IPS-NIHi11 (cell line): ENCODE measurements at regions not wholly inside any gene's neighbourhood (a gene's known extent, or its start where the extent isn't known, plus 50 kb on each side); places are given as distances from the start of the nearest gene placed in this dataset.
A peak's percentile ranks its signal among the peaks of the same experiment; 100 is the strongest.

ENCODE experiments used
- DNase-seq: peaks from one replicate; pipeline ENCODE4 v3.0.0; 2012; ENCODE audit warnings: mixed read lengths, low spot score

DNA sequence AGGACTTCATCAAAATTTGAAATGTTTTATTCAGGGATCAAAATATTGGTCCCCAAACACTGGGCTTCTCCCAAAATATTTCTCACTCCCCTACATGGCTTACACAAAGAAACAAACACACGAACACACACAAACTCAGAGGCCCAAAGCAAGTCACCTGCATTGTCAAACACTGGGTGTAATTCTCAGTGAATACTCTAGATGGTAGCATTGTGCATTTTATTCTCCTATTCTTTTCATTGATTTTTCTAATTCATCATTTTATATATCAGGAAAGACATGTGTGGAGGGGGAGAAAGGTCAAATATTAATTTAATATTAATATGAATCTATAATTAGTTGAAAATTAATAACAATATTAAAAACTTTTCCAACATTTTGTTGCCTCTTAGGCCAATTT lies 72.3 kb upstream of the TNMD start:
- DNase-seq = peak; percentile 31

- no peak for DNase-seq
Observed at GRCh38 chrX:100494646-100495370, 84.7 kb upstream of the PCDH19 start.

- no peak for DNase-seq
Observed at GRCh38 chrX:100491174-100491573, 81.1 kb upstream of the PCDH19 start.

DNA sequence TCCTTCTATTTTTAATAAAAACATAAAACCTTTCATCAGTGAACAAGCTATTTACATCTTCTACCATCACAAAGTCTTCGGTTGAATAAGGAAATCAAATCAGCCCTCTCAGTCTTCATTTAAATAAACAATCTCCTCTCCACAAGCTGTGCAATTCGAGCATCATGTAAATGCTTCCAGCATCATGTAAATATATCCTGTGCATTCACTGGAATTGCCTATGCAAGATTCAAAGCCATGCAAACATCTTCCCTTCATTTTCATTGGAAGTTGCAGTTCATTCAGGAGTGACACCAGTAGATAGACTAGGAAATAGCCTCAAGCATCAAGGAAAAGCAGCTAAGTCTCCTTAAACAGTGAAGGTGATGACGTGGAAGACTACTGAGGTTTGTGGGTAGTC lies 77.7 kb upstream of the PCDH19 start:
- DNase-seq = no peak

GRCh38 chrX:100484971-100485370 lies 74.9 kb upstream of the PCDH19 start:
- DNase-seq = no peak

DNA sequence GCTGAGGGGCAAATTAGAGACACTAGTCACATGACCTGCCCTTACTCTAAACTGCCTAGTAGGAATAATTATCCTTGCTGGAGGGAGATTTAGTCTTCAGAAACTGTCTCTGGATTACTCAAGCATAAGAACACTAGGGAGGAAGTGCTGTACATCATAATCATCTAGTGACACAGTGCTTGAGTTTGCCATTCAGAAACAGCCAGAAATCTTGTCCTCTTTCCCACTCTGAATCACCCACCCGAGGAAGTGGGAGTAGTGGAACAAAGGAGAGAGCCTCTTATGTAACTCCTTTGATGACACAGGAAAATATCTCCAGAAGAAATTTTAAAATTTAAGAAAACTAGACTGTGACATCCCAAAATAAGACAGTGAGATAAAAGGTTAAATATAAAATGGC lies 69.3 kb upstream of the PCDH19 start:
- DNase-seq = no peak

DNA sequence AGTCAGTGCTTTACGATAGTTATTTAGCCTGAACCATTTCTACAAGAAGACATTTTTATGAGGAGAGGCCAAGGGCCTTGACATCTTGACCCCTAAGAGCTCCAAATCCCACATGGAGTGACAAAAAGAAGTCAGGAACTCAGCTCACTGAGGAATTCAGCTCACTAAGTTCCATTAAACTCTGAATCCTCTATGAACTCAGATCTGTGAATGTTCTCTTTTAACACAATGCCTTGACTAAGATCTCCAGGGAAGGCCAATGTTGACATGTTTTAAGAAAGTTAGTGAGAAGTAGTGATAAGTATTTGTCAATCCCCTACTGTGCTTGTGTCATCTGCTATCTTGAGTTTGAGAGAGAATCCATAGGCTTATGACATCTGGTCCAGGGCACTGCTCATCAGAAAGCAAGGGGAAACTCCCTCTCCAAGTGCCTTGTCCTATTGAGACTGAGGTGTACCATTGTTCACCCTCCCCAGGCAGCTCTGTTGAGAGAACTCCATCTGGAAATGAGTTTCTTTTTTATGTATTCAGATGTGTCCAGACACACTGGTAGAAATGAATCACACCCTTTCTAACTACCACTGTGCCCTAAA lies 68.7 kb upstream of the PCDH19 start:
- DNase-seq = no peak

DNA sequence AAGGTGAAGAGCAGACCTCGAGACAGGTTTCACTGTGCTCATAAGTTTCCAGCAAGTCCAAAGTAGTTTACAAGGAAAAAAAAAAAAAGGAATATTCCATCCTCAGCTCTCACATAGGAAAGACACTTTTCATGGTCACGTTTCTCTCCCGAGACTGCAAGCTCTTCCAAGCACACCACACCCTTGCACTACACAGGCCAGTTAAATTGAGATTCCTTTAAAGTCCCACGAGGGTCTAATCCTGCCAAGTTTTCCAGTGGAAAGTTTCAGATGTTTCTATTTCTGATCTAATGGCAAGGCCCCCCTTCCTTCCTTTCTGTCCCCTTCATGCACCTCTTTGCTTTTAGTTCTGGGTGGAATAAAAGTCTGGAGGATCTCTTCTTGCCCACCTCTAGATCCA lies 67.9 kb upstream of the PCDH19 start:
- DNase-seq = no peak

- no peak for DNase-seq
Observed at GRCh38 chrX:100477467-100477866, 67.4 kb upstream of the PCDH19 start.
